ENCODE measurements at regions not wholly inside any gene's neighbourhood (a gene's known extent, or its start where the extent isn't known, plus 50 kb on each side); places are given as distances from the start of the nearest gene placed in this dataset.

DNA sequence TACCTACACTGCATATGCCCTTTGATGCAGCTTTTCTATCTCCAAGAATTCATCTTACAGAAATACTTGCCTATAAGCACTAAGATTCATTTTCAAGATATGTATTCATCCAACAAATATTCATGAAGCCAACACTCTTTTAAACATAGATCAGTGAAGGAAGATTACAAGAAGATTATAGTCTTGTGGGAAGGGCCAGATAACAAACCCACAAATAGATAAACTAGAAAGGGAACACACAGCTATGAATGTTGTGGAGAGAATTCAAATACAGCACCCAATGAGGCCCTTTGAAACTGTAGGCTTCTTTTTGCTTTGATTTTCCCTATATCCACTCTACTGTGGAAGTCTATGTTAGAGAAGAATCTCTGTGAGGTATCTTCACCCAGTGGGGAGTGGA, 186.7 kb upstream of the RBMS1 start:
- DNase-seq = no peak

DNA sequence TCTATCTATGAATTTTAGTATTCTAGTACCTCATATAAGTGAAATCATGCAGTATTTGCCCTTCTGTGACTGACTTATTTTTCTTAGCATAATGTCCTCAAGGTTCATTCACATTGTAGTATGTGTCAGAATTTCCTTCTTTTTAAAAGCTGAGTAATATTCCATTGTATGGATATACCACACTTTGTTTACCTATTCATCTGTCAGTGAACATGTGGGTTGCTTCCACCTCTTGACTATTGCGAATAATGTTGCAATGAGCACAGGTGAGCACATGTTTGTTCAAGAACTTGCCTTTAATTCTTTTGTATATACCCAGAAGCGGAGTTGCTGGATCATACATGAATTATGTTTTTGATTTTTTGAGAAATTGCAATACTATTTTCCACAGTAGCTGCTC, 187.4 kb upstream of the RBMS1 start:
- no peak for DNase-seq

DNA sequence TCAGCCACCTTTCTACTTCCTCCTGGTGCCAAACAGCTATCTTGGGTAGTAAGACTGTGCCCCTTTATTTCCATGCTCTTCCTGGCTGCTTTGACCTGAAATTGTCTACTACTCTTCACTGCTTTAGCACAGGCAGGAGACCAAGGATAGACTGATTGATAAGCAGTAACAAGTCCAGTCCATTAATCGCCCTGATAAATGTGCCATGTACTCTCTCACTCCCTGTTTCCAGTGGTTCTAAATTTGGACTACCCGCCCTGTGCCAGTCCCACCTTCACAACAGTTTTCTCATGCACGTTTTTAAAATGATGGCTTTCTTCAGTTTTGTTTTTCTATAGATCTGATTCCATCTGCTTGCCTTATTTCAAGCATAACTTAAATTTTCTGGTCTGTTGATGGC, 189.6 kb upstream of the RBMS1 start:
- DNase-seq = no peak

DNA sequence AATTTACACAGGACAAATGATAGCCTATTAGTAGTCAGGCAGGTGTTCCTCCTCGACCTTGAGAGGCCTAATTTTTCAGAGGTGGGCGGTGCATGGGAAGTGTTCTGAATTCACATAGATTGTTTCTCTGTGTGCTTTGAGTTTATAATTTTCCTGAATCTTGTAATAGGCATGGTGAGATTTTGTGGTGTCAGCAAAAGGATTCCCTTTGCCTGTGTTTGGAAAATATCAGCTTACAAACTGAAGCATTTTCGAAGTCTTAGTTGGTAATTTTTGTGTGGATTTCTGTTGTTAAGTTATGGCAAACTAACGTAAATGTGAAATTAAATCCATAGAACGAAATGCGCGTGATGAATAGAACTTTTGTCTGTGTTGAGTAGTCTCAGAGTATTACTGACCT, 194.0 kb upstream of the RBMS1 start:
- DNase-seq = no peak

DNA sequence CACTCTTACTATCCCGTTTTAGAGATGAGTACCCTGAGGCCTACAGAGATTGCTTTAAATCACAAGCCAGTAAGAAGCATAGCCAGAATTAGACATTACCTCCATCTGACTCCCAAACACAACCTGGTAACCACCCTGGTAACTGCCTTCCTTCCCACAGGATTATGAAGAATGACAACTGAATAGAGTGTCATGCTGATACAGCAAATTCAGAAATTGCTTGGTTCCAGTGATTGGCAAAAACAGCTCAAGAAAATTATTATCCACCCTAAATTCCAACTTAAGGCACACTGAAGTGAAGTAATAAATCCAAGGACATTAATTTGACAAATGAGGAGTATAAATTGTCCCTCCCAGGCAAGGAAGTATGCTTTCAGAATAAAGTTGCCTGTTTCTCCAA, 195.8 kb upstream of the RBMS1 start:
- DNase-seq = no peak

DNA sequence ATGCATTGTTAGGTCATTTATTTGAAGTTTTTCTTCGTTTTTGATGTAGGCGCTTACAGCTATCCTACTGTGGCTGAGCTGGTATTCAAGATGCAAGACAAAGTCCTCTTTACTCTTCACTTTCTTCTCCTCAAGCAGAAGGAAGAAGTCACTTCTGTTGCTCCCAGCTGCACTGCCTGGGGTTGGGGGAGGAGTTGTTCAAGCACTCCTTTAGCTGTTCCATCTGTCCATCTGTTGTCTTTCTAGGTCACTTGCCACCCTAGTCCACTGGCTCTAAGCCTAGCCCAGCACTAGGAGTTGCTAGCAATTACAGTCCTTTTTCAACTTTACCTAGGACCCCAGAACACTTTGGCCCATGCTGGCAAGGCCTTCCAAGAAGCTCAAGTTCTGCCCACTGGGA, 200.6 kb upstream of the RBMS1 start:
- DNase-seq = no peak

DNA sequence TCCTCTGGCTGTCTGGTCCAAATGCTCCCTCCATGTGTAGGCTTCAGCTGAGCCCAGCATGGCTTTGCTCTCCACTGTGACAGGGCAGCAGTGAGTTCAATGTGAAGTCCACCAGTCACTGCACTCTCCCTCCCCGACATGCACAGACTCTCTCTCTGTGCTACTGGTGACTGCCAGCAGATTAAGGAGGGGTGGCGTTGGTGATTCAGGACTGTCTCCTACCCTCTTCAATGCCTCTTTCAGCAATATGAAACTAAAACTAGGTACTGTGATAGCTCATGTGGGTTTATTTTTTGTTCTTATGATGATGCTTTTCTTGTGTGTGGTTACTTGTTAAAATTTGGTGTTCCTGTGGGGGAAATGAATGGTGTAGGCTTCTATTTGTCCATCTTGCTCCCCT, 201.0 kb upstream of the RBMS1 start:
- DNase-seq = no peak

DNA sequence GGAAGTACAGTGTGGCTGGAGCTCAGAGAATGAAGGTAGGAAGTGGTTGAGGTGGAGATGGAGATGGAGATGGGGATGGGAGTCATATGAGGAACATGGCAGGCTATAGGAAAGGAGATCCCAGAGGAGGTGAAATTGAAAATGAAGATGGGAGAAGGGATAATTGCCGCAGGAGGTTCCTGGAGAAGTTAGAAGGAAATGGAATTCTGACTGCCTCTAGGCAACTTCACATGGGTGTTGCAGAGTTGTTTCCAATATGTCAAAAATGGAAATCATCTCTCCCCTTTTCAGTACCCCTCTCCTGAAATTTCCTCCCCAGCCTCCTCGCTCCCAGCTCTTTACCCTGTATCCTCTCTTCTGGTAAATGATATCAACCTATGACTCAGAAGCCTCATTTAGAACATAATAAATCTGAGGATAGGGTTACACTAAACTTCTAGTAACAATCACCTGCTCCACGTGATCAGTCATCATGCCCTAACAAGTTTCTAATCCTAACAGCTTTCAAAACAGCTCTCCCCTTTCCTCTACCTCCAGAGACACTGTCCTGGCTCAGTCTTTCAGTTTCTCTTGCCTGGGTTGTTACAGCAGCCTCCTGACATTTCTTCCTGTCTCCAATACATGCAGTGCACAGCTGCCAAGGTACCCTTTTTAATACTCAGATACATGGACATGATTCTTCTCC, 201.9 kb upstream of the RBMS1 start:
- no peak for DNase-seq

DNA sequence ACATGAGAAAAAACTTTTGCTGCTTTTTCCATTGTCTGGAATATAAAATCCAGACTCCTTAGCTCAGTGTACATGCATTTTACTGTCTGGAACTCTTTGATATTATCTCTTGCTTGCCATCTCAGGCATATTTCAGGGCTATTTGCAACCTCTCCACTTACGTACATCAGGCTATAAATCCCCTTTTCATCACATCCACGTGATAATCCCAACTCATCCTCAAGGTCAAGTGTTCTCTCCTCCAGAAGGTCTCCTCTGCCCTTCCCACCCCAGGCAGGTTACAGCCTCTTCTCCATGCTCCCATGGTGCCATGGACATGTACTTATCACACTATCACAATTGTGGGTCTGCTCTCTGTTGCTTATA, 202.5 kb upstream of the RBMS1 start:
- DNase-seq = no peak

DNA sequence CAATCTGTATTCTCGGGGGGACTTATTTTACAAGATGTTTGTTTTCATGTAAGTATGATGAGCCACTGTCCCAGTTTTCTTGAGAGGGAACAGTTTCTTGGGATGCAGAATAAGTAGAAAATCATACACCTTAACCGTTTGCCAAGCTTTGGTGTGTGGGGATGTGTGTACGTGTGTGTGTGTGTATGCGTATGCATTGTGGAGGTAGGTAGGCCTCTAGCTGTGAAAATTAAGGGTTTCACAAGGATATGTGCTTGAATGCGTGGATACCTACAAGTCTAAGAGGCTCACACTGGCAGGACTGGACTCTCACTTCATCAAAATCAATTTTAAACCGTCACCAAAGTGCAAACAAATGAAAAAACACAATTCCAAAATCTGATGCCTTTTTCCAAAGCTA, 204.2 kb upstream of the RBMS1 start:
- DNase-seq = no peak

DNA sequence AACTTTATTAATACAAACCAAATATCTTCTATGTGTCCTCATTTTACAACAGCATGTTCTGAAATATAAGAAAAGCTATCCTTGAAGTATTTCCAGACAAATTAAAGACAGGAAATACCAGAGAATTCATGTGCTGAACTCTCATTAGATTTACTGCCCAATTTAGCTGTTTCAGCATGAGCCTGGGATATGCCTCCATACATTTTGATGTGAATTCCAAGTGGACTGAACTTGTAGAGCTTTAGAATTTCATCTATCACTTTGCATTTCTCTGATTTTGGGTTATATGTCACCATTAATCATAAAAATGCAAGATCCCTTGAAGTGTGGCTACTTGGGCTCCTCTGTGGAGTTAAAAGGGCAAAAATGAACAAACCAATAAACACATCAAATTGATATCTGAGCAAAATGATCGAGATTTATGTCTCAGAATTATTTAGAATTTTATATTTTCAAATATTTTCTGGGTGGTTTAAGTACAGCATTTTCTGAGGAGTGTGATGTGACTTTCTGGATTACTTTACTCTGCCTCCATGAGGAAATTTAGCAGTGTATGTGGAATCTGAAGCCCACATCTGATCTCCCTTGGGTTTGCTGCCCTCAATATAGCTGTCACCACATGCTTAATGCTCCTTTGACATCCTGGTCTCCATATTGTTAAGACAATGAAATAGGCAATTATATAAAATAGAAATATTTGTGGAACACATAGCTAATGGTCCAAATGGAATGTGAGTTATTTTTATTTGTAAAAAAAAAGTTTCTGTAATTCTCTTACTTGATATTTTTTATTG, 206.6 kb upstream of the RBMS1 start:
- no peak for DNase-seq

DNA sequence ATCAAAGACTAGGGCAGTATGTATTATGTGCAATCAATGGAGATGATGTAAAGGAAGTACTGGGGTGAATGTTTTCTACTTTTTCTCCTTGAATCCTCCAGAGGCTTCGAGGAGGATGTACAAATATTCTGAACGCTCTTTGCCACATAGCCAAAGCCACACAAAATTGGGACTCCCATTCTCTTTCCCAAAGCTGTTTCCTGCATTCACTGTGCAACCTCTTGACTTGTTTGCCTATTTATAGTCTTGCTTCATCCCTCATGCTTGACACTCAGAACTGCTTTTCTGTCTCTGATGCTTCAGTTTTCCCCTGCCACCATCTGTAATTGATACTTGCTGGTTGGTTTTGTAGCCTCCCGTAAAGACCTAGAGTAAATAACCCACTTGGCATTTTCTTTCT, 208.2 kb upstream of the RBMS1 start:
- DNase-seq = no peak

DNA sequence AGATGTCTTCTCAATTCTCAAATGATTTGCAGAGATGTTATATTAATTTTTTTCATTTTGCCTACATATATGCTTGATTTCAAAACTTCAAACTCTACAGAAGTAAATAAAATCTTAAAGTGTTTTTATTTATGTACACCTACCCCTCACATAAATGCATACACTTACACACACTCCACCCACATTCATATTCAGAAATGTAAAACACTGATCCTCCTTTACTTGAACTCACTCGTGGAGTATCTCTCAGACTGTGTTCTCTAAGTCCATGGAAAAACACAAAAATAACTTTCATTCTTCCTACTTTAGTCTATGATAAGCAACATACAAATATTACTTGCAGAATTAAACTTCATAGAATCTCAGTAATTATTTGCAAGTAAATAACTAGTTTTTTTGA, 209.1 kb upstream of the RBMS1 start:
- no peak for DNase-seq

DNA sequence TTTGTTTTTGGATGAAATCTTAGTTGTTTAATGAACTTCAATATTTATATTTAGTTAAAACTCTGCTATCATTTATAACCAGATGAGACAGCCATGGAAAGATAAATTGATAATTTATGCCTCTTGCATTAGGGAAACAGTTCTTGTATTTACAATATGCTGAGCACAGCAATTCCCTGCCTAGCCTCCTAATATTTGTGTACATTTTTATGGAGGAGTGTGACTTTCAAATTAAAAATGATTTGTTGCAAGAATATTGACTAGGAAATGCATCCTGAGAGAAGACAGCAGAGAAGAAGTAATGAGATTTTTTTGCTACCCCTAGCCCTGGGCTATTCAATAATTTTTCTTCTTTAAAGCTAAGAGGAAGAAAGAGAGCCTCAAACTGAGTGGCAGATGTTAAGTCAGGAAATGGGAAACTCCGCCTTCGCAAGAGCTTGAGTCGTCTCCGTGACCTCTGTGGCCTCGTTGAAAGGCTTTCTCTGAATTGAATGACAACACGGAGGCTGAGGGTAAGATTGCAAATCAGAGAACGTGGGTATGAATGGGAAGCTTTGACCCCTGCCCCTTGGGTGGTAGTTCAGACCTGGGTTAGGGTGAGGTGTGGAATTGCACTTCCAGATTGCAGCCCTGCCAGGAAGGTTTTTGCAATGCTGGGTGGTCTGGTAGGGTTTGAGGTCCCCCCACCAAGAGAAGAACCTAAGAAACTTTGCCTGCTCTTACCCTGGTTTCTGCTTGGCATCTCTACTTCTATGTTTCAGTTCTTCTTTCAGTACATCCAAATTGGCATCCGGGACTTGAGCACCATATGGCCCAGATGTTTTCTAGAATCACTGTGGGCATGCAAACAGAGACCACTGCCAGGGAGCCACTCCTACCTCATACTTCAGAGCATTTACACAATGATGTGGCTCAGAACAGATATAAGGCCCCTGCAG, 210.3 kb upstream of the RBMS1 start:
- peak; percentile 23 for DNase-seq

DNA sequence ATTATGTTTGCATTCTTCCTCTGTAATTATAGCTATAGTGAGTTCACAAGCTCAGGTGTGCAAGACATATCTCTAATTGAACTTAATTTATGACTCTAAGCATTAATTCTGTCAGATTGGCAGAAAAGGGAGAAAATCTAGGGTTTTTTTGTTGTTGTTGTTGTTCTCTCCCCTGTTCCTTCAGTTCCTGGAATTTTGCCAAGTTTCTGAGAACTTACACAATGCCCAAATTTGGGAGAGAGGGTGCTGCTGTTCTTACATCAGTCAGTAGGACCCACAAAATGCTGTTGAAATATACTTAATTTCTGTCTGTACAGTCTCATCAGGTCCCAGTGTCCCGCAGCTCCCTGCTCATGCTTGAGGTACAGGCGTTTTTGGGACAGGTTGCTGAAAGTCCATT, 221.8 kb upstream of the RBMS1 start:
- no peak for DNase-seq

DNA sequence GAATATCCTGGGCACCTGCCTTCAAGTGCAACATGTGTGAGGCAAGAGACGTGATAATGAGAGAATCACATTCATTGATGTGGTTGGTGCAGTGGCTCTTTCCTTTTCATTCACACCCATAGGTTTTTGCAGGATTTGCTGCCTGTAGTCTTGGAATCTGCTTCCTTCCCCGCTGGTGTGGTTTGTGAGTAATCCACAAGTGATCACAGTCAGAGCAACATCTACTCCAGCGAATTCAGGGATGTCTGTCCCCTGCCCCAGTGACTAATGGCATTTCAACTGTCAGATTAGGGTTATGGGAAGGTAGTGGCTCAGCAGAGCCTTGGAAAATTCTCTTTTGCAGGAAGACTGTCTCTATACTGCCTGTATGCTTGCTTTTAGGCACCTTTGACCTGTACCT, 225.5 kb upstream of the RBMS1 start:
- no peak for DNase-seq

DNA sequence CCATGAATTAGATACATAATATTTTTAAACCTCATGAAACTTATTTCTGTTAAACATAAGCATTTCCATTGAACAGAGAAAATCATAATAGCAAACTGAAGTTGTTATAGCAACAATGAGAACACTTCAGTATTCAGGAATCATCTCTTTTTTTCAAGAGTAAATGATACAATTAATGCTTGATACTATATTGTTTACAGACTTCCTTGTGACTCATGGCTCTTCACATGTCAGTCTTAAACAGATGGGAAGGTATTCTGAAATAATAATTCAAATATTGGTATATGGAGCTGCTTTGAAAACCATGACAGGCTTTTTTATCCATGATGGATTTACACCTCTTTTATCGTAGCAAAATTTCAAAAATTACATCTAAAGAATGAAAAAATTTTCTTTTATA, 226.5 kb upstream of the RBMS1 start:
- DNase-seq = no peak

DNA sequence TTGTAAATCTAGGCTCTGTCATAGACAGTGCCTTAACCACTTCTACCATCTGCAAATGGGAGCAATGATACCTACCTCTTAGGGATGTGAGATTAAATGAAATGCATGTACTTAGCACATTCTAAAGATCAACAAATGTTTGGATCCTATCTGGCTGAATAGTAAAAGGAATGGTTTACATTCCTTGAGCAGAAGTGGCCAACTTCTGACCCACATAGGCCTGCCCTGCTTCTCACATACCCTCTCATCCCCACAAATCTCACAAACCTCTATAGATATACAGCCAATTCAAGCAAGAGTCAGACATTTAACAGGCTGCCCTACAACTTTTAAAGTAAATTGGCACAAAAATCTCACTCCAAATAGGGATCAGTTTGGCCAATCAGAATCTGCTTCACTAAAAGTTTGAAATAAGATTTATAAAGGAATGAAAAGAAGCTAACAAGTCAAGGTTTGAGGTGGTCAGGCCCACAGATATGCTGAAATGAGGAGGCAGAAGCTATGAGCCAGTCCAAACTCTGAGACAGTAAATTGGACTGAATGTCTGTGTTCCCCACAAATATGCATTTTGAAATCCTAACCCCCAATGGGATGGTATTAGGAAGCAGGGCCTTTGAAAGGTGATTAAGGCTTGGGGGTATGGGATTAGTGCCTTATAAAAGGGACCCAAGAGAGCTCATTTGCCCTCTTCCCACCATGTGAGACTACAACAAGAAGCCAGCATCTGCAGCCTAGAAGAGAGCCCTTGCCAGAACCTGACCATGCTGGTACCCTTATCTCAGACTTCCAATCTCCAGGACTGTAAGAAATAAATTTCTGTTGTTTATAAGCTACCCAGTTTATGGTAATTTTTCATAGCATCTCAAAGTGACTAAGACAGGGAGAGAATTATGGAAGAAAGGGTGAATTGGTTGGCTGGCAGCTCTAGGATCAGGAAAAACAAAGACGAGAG, 227.8 kb upstream of the RBMS1 start:
- no peak for DNase-seq

DNA sequence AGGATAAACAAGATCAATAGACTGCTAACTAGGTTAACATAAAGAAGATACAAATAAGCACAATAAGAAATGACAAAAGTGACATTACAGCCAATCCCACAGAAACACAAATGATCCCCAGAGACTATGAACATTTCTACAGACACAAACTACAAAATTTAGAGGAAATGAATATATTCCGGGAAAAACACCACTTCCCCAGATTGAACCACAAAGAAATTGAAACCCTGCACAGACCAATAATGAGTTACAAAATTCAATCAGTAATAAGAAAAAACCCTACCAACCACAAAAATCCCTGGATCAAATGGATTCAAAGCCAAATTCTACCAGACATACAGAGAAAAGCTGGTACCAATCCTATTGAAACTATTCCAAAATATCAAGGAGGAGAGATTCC, 232.4 kb upstream of the RBMS1 start:
- no peak for DNase-seq

DNA sequence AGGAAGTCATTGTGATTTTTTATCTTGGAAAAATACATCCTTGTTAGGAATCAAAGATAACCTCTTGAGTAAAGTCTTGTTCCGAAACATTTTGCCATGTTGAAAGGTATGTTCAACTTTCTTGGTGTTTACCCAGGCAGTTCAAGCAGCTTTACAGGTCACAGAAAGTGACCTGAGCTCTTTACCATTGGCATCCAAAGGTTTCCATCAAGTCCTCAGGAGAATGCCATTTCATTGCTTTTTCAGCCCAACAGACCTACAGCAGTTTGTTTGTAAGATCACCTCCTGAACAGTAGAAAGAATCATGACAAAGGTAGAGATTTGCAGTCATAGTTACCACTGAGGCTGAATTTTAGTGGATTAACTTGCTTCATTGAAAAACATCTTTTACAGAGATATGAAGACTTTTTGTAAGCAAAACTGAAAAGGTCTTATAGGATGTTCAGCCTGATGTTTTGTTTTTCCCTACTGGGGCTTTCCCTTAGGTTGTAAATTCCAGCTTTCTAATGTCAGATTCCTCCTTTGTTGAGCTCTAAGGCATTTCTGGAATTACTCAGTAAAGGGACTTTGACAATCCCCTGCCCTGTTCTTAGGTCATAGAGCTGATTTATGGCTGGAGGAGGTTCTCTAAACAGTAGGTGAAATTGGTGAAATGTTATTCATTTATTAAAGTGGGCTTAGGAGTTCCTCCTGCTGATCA, 236.8 kb upstream of the RBMS1 start:
- DNase-seq = no peak

DNA sequence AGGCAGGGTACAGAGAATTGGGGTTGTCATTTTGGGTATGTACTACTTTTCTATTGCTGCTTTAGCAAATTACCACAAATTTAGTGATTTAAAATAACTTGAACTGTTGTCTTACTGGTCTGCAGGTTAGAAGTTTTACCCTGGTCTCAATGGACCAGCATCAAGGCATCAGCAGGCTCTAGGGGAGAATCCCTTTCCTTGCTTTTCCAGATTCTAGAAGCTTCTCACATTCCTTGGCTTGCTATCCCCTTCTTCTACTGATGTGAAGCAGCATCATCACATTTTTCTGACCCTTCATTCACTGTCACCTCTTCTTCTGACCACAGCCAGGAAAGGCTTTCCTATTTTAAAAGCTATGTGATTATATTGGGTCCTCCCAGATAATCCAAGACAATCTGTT, 237.8 kb upstream of the RBMS1 start:
- no peak for DNase-seq

DNA sequence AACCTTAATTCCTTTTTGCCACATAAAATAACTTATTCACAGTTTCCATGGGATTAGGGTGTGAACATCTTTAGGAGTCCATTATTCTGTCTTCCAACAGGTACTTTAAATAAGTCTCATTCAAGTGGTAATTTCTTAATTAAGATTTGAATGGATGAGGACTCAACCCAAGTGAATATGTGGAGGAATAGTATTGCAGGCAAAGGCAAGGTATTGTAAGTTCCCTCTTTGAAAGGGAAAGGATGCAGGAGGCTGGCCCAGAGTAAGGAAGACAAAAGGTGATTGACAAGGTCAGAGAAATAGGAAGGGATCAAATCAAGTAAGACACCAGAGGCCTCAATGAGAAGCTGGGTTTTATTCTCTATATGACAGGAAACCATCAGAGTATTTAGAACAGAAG, 238.2 kb upstream of the RBMS1 start:
- DNase-seq = no peak

Measured in CD4-positive, alpha-beta T cell treated with Interleukin-6 for 4 hours (primary cell).